ENCODE measurements at regions not wholly inside any gene's neighbourhood (a gene's known extent, or its start where the extent isn't known, plus 50 kb on each side); places are given as distances from the start of the nearest gene placed in this dataset.

GRCh38 chr2:149819356-149819957, 231.9 kb upstream of the MMADHC start:
- Mint-ChIP-seq H3K27me3 (ENCODE audit: unreplicated experiment) (no peaks in the 10 kb centered on the region), H3K36me3 (ENCODE audit: low read depth, unreplicated experiment) (no peaks in the 10 kb centered on the region), H3K9me3 (ENCODE audit: unreplicated experiment) (no peaks in the 10 kb centered on the region), H3K4me1 (ENCODE audit: unreplicated experiment) (peaks cover 5% of the 10 kb centered on the region), H3K27ac (ENCODE audit: unreplicated experiment) (no peak overlapping the region), H3K4me3 (ENCODE audit: unreplicated experiment) (no peak overlapping the region)
- DNase-seq (ENCODE audit: low spot score), result no peak
- no peak for TF ChIP-seq CTCF (IDR thresholded peaks at IDR 0.05; ENCODE audit: unreplicated experiment)

- no peak for TF ChIP-seq CTCF (IDR thresholded peaks at IDR 0.05; ENCODE audit: unreplicated experiment)
- H3K9me3 Mint-ChIP-seq (ENCODE audit: unreplicated experiment), result no peaks in the 10 kb centered on the region
- no peak overlapping the region for H3K27ac Mint-ChIP-seq (ENCODE audit: unreplicated experiment)
- no peaks in the 10 kb centered on the region for H3K36me3 Mint-ChIP-seq (ENCODE audit: low read depth, unreplicated experiment)
- H3K27me3 Mint-ChIP-seq (ENCODE audit: unreplicated experiment), result no peaks in the 10 kb centered on the region
- peaks cover 5% of the 10 kb centered on the region for H3K4me1 Mint-ChIP-seq (ENCODE audit: unreplicated experiment)
- DNase-seq (ENCODE audit: low spot score), result no peak
- no peak overlapping the region for H3K4me3 Mint-ChIP-seq (ENCODE audit: unreplicated experiment)
These were observed 229.4 kb upstream of the MMADHC start for GRCh38 chr2:149816756-149817551.

- H3K36me3 Mint-ChIP-seq (ENCODE audit: low read depth, unreplicated experiment), result no peaks in the 10 kb centered on the region
- no peaks in the 10 kb centered on the region for H3K9me3 Mint-ChIP-seq (ENCODE audit: unreplicated experiment)
- TF ChIP-seq CTCF (IDR thresholded peaks at IDR 0.05; ENCODE audit: unreplicated experiment), result no peak
- H3K4me1 Mint-ChIP-seq (ENCODE audit: unreplicated experiment), result peaks cover 5% of the 10 kb centered on the region
- H3K4me3 Mint-ChIP-seq (ENCODE audit: unreplicated experiment), result no peak overlapping the region
- no peaks in the 10 kb centered on the region for H3K27me3 Mint-ChIP-seq (ENCODE audit: unreplicated experiment)
- no peak for DNase-seq (ENCODE audit: low spot score)
- H3K27ac Mint-ChIP-seq (ENCODE audit: unreplicated experiment), result no peak overlapping the region
These were observed 228.4 kb upstream of the MMADHC start for GRCh38 chr2:149815941-149816340.

GRCh38 chr2:149814901-149815300, 227.3 kb upstream of the MMADHC start:
- Mint-ChIP-seq H3K9me3 (ENCODE audit: unreplicated experiment) (no peaks in the 10 kb centered on the region), H3K4me3 (ENCODE audit: unreplicated experiment) (no peak overlapping the region), H3K4me1 (ENCODE audit: unreplicated experiment) (peaks cover 5% of the 10 kb centered on the region), H3K36me3 (ENCODE audit: low read depth, unreplicated experiment) (no peaks in the 10 kb centered on the region), H3K27ac (ENCODE audit: unreplicated experiment) (no peak overlapping the region), H3K27me3 (ENCODE audit: unreplicated experiment) (no peaks in the 10 kb centered on the region)
- DNase-seq (ENCODE audit: low spot score), result no peak
- no peak for TF ChIP-seq CTCF (IDR thresholded peaks at IDR 0.05; ENCODE audit: unreplicated experiment)

GRCh38 chr2:149814049-149814448, 226.5 kb upstream of the MMADHC start:
- no peaks in the 10 kb centered on the region for H3K36me3 Mint-ChIP-seq (ENCODE audit: low read depth, unreplicated experiment)
- no peak overlapping the region for H3K27ac Mint-ChIP-seq (ENCODE audit: unreplicated experiment)
- DNase-seq (ENCODE audit: low spot score), result no peak
- H3K9me3 Mint-ChIP-seq (ENCODE audit: unreplicated experiment), result no peaks in the 10 kb centered on the region
- no peaks in the 10 kb centered on the region for H3K27me3 Mint-ChIP-seq (ENCODE audit: unreplicated experiment)
- no peak for TF ChIP-seq CTCF (IDR thresholded peaks at IDR 0.05; ENCODE audit: unreplicated experiment)
- no peak overlapping the region for H3K4me3 Mint-ChIP-seq (ENCODE audit: unreplicated experiment)
- no peaks in the 10 kb centered on the region for H3K4me1 Mint-ChIP-seq (ENCODE audit: unreplicated experiment)
